B cell (primary cell): ENCODE measurements at regions not wholly inside any gene's neighbourhood (a gene's known extent, or its start where the extent isn't known, plus 50 kb on each side); places are given as distances from the start of the nearest gene placed in this dataset.

ENCODE experiments used
- ATAC-seq: fragments of 200-7000 bp; cut with Tn5 transposase; one replicate; pipeline ENCODE4 v1.10.0; 2021; ENCODE audit warnings: low read depth, mild to moderate bottlenecking, moderate number of reproducible peaks, moderate library complexity
- CTCF ChIA-PET: fragments of 350-600 bp; sonication (Branson Sonifier 250); formaldehyde crosslinking; loops from one replicate; lab custom pipeline; 2021; ENCODE audit warnings: antibody characterized with exemption, inconsistent platforms; lab: Charles Lee
- POLR2A ChIA-PET: fragments of 350-600 bp; sonication (Branson Sonifier 250); formaldehyde crosslinking; loops from one replicate; lab custom pipeline; 2021; ENCODE audit warnings: antibody characterized with exemption; lab: Charles Lee
- DNase-seq: peaks from one replicate; pipeline ENCODE4 v3.0.0; 2013
- H2AFZ ChIP-seq: 2 replicates; pipeline ENCODE4 v1.6.1; 2012; ENCODE audit warnings: mild to moderate bottlenecking, low read depth, low read length; ENCODE audit not compliant: insufficient read depth, poor library complexity, severe bottlenecking
- H3K27ac ChIP-seq, 2 donors: 1 replicate in 1 of 2; 2 replicates in 1 of 2; pipeline ENCODE4 v1.5.1; 2012 to 2013; ENCODE audit warnings: low read length in 2 of 2, mild to moderate bottlenecking in 2 of 2, moderate library complexity in 1 of 2
- H3K27me3 ChIP-seq, 4 experiments: fragments of 200-600 bp in 1 of 4; sonication (generic) in 1 of 4; replicated peaks in 1 of 4; 1 replicate in 2 of 4; 2 replicates in 2 of 4; pipeline versions ENCODE4 v1.6.1 to v1.7.0; 2013 to 2016; ENCODE audit warnings: low read length in 3 of 4, mild to moderate bottlenecking in 2 of 4, mixed read lengths in 1 of 4, moderate library complexity in 1 of 4; ENCODE audit not compliant: insufficient read depth in 4 of 4, control insufficient read depth in 3 of 4; ENCODE audit errors: control extremely low read depth in 1 of 4
- H3K36me3 ChIP-seq, 2 experiments: replicated peaks in 1 of 2; 1 replicate in 1 of 2; 2 replicates in 1 of 2; pipeline versions ENCODE4 v1.6.1 to v1.7.1; 2013; ENCODE audit warnings: low read length in 1 of 2; ENCODE audit not compliant: insufficient read depth in 2 of 2, control insufficient read depth in 1 of 2; ENCODE audit errors: control extremely low read depth in 1 of 2, extremely low read depth in 1 of 2
- H3K4me1 ChIP-seq, 2 donors: fragments of 200-600 bp in 1 of 2; sonication (generic) in 1 of 2; 1 replicate in 1 of 2; 2 replicates in 1 of 2; pipeline versions ENCODE4 v1.5.1 to v1.6.1; 2013 to 2017; ENCODE audit warnings: low read length in 2 of 2; ENCODE audit not compliant: control insufficient read depth in 2 of 2, insufficient read depth in 2 of 2
- H3K4me2 ChIP-seq: replicated peaks from 2 replicates; pipeline ENCODE3; 2012; ENCODE audit warnings: mild to moderate bottlenecking, low read depth, low read length; ENCODE audit not compliant: poor library complexity, severe bottlenecking
- H3K4me3 ChIP-seq, 5 experiments: fragments of 200-600 bp in 1 of 5; sonication (generic) in 1 of 5; 1 replicate in 3 of 5; 2 replicates in 2 of 5; pipeline versions ENCODE4 v1.5.1 to v1.7.0; 2011 to 2016; ENCODE audit warnings: low read length in 4 of 5, mild to moderate bottlenecking in 4 of 5, low read depth in 2 of 5, control low read depth in 1 of 5, moderate library complexity in 1 of 5; ENCODE audit not compliant: insufficient read depth in 1 of 5; ENCODE audit errors: control extremely low read depth in 1 of 5, extremely low read depth in 1 of 5
- H3K79me2 ChIP-seq: fragments of 200-600 bp; sonication (generic); one replicate; pipeline ENCODE4 v1.6.0; 2016; ENCODE audit warnings: low read length; ENCODE audit not compliant: control insufficient read depth, insufficient read depth
- H3K9ac ChIP-seq: fragments of 200-600 bp; sonication (generic); 2 replicates; pipeline ENCODE4 v1.6.1; 2017; ENCODE audit warnings: mild to moderate bottlenecking, low read length, moderate library complexity
- H3K9me3 ChIP-seq, 3 donors: one replicate each; pipeline versions ENCODE4 v1.6.1 to v1.7.1; 2013; ENCODE audit warnings: low read length in 2 of 3; ENCODE audit not compliant: control insufficient read depth in 2 of 3, insufficient read depth in 1 of 3; ENCODE audit errors: control extremely low read depth in 1 of 3
- H4K20me1 ChIP-seq: 2 replicates; pipeline ENCODE4 v1.6.0; 2012; ENCODE audit warnings: mild to moderate bottlenecking, low read length; ENCODE audit not compliant: insufficient read depth, control insufficient read depth, poor library complexity, severe bottlenecking
- H3K27ac Mint-ChIP-seq: one replicate; pipeline ENCODE4 v1.8.0; 2021; ENCODE audit warnings: mixed read lengths
- H3K27me3 Mint-ChIP-seq: one replicate; pipeline ENCODE4 v1.8.0; 2021; ENCODE audit warnings: mixed read lengths
- H3K4me1 Mint-ChIP-seq: one replicate; pipeline ENCODE4 v1.8.0; 2021; ENCODE audit warnings: mixed read lengths
- H3K4me3 Mint-ChIP-seq: one replicate; pipeline ENCODE4 v1.8.0; 2021; ENCODE audit warnings: mixed read lengths
- H3K9me3 Mint-ChIP-seq: one replicate; pipeline ENCODE4 v1.8.0; 2022; ENCODE audit warnings: mixed read lengths; ENCODE audit not compliant: insufficient read depth
- EZH2 ChIP-seq: IDR thresholded peaks from 2 replicates; pipeline ENCODE4 v1.6.1; 2012; ENCODE audit warnings: borderline replicate concordance, low read depth, mild to moderate bottlenecking, moderate library complexity, low read length; ENCODE audit not compliant: insufficient read depth, poor library complexity, severe bottlenecking
- WGBS: methylation state at CpG from one replicate; pipeline ENCODE4 v1.1.5; 2013; ENCODE audit warnings: missing lambda C conversion rate; ENCODE audit not compliant: insufficient coverage; 5-methylcytosine and 5-hydroxymethylcytosine counted together
- intact Hi-C: fragments of 100-400 bp; cut with micrococcal nuclease; formaldehyde crosslinking; loops from one replicate; pipeline ENCODE4 v1.10.0; 2022
- TF ChIP-seq, protein P1 (sequence below): fragments of 200-600 bp; IDR thresholded peaks from one replicate; pipeline ENCODE4 v1.8.0; 2022; ENCODE audit warnings: antibody characterized with exemption, mild to moderate bottlenecking

DNA sequence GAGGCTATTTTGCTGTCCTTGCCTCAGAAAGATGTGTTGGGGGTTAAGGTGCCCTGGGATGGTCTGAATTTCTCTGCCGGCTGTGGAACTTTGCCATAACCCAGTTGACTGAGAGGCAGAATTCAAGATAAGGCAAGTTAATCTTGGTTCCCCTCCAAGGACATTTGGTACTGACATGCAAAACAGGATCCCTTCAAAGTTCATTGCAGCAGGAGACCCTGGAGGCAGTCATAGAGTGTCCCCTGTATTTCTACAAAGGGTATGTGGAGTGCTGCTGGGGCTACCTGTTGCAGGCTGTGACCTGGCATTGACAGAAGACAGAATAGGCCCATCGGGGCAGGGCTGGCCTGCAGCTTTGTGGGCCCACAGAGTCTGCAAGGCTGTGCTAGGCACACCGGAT lies 135.6 kb upstream of the IRX3 start:
- ATAC-seq = no peak
- peaks cover 0 to 4% (median 0%) of the 10 kb centered on the region in 3 donors for H3K9me3 ChIP-seq
- no peaks in the 10 kb centered on the region for H3K9me3 Mint-ChIP-seq
- H3K27me3 ChIP-seq = no peaks in the 10 kb centered on the region
- ChIA-PET CTCF (no interaction called here), POLR2A (no interaction called here)
- H3K4me1 Mint-ChIP-seq = no peaks in the 10 kb centered on the region
- DNase-seq = no peak
- TF ChIP-seq, protein P1, sequence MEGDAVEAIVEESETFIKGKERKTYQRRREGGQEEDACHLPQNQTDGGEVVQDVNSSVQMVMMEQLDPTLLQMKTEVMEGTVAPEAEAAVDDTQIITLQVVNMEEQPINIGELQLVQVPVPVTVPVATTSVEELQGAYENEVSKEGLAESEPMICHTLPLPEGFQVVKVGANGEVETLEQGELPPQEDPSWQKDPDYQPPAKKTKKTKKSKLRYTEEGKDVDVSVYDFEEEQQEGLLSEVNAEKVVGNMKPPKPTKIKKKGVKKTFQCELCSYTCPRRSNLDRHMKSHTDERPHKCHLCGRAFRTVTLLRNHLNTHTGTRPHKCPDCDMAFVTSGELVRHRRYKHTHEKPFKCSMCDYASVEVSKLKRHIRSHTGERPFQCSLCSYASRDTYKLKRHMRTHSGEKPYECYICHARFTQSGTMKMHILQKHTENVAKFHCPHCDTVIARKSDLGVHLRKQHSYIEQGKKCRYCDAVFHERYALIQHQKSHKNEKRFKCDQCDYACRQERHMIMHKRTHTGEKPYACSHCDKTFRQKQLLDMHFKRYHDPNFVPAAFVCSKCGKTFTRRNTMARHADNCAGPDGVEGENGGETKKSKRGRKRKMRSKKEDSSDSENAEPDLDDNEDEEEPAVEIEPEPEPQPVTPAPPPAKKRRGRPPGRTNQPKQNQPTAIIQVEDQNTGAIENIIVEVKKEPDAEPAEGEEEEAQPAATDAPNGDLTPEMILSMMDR = no peak
- no peak for TF ChIP-seq EZH2
- H3K27me3 Mint-ChIP-seq = peaks cover 4% of the 10 kb centered on the region
- H2AFZ ChIP-seq = no peak overlapping the region
- no peaks in the 10 kb centered on the region for H3K79me2 ChIP-seq
- intact Hi-C loops = no loop called here
- H3K27ac Mint-ChIP-seq = no peak overlapping the region
- H3K4me2 ChIP-seq = no peak overlapping the region
- no peak overlapping the region for H3K9ac ChIP-seq
- H3K4me3 ChIP-seq = no peak overlapping the region
- no peak overlapping the region for H3K27ac ChIP-seq
- H3K4me1 ChIP-seq = no peaks in the 10 kb centered on the region
- 96% methylated on average over 3 of the region's 3 CpGs for WGBS
- H3K36me3 ChIP-seq = no peaks in the 10 kb centered on the region
- no peaks in the 10 kb centered on the region for H4K20me1 ChIP-seq
- no peak overlapping the region for H3K4me3 Mint-ChIP-seq

DNA sequence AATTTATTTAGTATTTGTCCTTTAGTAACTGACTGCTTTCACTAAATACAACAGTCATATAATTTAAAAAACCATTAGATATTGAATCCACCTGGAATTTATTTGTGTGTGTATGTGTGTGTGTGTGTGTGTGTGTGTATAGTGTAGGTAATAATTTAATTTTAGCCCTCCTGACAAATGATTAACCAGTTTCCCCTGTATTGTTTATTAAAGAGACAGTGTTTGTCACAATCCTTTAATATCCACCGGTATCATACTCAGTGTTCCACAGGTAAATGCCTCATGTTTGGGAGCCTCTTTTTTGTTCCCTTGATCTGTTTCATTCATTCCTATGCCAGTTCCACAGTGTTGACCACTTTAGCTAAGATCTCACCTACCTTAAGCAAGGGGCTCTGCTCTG lies 134.6 kb upstream of the IRX3 start:
- Mint-ChIP-seq H3K9me3 (no peaks in the 10 kb centered on the region), H3K4me3 (no peak overlapping the region), H3K27ac (no peak overlapping the region), H3K4me1 (no peaks in the 10 kb centered on the region), H3K27me3 (peaks cover 4% of the 10 kb centered on the region)
- Histone ChIP-seq H3K4me1 (no peaks in the 10 kb centered on the region), H4K20me1 (no peaks in the 10 kb centered on the region), H3K79me2 (no peaks in the 10 kb centered on the region), H3K9ac (no peak overlapping the region), H3K27ac (no peak overlapping the region), H3K4me3 (no peak overlapping the region), H3K36me3 (no peaks in the 10 kb centered on the region), H3K27me3 (no peaks in the 10 kb centered on the region), H2AFZ (no peak overlapping the region), H3K4me2 (no peak overlapping the region), H3K9me3 (peaks cover 0 to 2% (median 0%) of the 10 kb centered on the region in 3 donors)
- POLR2A ChIA-PET = no interaction called here
- intact Hi-C loops = no loop called here
- DNase-seq = no peak
- no peak for TF ChIP-seq EZH2
- TF ChIP-seq, protein P1 = no peak
- no peak for ATAC-seq
- CTCF ChIA-PET = no interaction called here
- WGBS = no CpG with 5 or more reads among the region's 1 CpG
